Germinal center (tissue), 1 donor: ENCODE measurements at regions not wholly inside any gene's neighbourhood (a gene's known extent, or its start where the extent isn't known, plus 50 kb on each side); places are given as distances from the start of the nearest gene placed in this dataset.
"Not testable (repeated sequence)": the region's sequence is repeated elsewhere in the genome, so short reads cannot be mapped to it uniquely, and the experiment has no call there.

Experiments used
- DNase-seq: peaks from one replicate; pipeline ENCODE4 v3.0.0; 2012; ENCODE audit warnings: mixed read lengths, low spot score

DNA sequence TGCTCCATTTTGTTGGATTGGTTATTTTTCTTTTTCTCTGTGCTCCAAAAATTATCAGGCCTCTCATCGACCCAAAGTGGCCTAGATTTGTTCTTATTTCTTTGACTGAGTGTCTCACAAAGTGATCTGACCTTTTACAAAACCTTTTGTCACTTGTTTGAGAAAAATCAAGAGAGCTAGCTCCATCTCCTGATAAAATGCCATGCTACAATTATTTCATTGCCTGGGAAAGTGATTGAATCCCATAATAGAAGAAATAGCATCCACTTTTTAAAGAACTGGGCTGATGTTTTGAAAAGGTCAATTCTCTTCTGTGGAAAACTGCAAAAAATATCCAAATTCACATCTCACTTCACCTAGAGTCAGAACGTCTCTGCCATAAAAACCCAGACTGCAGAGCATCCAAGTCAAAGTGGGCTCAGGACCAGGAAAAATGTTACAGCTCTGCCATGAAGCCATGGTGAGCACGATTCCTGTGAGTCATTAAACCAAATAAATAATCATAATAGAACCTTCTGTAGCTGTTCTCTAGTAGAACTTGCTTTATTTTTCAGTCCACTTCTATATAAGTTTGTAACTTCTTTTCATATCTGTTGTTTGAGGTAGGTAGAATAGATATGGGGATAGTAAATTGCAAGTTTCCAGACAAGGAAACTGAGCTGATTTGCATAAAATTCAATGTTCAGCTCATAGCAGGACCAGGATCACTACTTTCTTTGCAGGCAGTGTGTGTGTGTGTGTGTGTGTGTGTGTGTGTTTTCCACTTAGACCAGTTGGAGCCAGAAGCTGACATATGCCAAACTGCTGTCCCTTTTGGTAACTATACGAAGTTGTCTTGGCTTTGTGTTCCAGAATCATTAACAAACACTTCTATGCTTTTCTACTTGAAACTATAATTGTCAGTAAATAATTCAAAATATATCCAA is 632.5 kb upstream of the ANKRD30A start:
- no peak for DNase-seq

DNA sequence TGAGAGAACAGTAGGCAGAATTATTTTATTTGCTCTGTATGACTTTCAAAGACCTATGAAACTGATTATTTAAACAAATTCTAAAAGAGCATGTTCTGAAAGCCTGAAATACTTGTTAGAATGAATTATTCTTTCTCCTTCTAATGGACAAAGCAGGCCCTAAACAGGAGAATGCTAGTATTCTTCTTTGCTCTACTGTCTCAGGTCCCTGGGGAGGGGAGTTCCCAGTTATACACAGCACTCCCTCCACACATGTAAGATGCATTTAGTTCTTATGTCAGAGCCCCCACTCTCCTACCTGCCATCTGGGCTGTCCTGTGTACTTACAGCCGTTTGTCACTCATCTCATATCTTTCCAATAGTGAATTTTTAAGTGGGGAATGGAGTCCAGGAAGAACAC is 633.5 kb upstream of the ANKRD30A start:
- no peak for DNase-seq

DNA sequence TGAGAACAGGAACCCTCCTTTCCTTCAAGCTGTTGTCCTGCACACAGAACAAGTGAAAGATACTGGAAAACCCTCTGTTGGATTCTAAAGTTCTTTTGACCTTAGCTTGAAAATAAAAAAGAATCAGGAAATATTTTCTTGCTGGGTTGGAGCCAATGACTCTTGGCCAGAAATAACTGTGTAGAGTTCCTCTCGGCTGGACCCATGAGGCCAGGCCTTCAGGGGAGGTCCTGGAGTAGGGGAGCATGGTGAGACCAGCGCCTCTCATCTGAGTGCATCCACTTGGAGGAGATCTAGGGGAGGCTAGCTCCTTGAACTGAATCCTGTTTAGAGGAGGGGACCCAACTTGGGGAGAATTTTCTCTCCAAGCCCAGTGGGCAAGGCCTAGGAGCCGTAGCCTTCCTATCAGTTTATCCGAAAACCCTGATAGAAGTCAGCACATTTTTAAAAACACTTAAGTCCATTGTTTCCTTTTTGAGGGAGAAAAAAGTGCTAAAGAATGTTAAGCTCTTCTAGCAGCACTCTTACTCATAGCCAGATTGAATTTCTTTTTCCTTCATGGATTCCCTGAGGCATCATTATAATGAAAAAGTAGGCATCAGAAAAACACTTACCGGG is 635.7 kb upstream of the ANKRD30A start:
- DNase-seq, result no peak

DNA sequence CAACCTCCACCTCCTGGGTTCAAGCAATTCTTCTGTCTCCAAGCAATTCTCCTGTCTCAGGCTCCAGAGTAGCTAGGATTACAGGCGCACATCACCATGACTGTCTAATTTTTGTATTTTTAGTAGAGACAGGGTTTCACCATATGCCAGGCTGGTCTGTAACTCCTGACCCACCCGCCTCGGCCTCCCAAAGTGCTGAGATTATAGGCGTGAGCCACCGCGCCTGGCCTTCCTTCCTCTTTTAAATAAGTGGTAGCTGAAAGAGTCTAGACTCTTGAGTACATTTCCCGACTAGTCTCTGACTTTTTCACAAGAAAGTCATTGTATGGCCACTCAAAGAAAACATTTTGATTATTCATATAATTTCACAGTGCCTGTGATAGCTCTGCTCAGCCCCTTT is 636.2 kb upstream of the ANKRD30A start:
- no peak for DNase-seq

DNA sequence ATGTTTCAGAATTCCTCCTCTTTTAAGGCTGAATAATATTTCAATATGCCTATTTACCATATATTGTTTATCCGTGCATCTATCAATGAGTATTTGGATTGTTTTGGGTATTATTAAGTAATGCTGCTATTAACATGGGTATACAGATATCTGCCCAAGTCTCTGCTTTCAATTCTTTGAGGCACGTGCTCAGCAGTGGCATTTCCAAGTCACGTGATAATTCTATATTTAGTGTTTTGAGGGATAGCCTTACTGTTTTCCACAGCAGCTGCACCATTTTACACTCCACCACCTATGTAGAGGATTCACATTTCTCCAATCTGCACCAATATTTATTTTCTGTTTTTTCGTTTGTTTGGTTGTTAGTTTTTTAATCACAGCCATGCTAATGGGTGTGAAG is 636.8 kb upstream of the ANKRD30A start:
- no peak for DNase-seq

DNA sequence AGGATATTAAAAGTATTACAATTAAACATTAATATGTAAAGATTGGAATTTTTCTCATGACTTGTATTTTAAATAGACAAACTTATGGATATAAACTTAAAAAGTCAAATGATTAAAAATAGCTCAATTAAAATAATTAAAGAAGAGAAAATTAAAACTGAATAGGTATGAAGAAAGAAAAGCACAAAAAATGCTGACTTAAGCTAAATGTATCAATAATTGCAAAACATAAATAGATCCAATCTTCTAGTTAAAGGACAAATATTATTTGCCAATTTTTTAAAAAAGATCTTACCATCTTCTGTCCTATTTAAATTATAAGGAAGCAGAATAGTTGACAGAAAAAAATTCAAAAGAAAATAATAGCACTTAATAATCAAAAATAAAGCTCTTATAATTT is 646.3 kb upstream of the ANKRD30A start:
- DNase-seq, result no peak

DNA sequence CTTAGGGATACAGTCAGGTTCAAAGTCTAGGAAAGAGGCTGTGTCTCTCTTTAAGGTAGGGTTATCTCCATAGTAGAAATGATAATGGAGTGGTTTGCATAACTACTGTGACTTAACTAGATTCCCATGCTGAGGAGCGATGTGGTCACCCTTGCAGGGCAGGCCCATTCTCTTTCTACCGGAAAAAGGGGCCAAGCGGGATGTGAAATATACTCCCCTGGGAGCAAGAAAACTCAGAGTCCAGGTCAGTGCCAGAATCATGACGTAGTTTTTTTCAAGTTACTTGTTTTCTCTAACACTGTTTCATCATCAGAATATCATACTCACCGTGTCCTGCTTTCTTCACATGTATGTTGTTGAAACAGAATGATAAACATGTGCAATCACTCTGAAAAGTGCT is 649.0 kb upstream of the ANKRD30A start:
- no peak for DNase-seq

DNA sequence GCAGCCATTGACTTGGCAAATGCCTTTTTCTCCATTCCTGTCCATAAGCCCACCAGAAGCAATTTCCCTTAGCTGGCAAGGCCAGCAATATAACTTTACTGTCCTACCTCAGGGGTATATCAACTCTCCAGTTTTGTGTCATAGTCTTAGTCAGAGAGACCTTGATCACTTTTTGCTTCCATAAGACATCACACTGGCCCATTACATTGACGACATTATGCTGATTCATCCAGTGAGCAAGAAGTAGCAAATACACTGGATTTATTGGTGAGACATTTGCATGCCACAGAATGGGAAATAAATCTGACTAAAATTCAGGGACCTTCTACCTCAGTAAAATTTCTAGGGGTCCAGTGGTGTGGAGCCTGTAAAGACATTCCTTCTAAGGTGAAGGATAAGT is 649.7 kb upstream of the ANKRD30A start:
- DNase-seq, result no peak

DNA sequence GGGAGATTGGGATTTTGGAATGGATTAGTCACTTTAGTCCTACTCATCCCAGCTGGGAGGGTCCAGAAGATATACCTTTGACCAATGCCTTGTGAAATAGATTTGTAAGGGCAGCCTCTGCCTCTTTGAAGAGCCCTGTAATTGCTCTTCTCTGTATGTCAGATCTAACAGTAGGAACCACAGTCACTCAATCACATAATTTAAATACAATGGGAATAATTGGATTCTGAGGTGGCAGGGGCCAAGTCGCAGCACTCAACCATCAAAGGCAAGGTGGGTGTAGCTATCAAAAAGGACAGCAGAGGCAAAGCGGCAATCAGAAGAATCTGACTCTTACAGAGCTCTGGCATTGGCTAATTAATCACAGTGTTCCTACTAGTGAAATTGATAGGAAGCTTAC is 650.9 kb upstream of the ANKRD30A start:
- DNase-seq, result no peak

DNA sequence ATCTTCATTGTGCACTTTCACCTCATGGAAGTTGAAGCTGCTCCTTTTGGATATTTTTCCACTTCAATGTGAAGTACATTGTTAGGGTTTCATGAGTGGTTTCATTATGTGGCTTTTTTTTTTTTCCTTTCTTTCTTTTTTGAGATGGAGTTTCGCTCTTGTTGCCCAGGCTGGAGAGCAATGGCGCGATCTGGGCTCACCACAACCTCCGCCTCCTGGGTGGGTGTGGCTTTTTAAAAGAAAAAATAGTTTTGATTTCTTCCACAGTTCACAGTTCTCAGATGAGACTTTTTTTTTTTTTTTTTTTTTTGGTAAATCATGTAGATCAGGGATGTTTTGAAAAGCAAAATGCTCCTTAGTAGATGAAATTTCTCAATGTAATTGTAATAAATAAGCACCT is 652.3 kb upstream of the ANKRD30A start:
- DNase-seq, result no peak

DNA sequence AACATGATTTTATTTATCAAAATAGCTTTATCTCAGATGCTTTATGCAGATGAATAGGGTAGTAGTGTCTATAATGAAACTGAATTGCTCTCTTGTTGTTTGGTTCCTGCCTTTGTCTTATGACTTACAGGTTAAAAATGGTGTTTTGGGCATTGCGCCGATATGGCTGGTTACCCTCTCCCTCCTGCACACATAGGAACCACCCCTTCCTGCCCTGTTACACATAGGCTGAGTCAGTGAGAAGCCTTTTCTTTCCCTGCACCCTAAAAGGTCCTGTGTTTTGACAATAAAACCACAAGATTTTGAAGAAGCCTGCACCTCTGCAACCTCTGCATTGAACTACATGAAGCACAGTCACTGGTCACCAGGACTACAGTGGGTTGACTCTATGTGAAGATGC is 655.8 kb upstream of the ANKRD30A start:
- DNase-seq, result no peak

DNA sequence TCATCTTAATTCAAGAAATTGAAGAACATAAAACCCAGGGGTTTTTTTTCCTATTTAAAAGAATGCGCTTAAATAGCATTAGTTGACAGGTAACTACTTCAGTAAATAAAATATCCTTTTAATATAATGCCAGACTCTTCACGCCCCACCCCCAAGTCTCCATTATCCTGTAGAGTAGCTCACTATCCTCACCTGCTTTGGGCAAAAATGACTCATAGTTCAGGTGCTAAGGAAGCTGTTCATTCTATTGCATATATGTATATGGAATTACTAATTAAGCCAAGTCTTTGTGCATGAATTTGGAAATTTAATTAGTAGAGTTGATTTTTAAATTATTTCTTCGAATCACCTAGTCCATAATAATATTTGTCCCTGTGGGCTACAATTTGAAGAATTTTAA is 656.8 kb upstream of the ANKRD30A start:
- DNase-seq, result no peak

DNA sequence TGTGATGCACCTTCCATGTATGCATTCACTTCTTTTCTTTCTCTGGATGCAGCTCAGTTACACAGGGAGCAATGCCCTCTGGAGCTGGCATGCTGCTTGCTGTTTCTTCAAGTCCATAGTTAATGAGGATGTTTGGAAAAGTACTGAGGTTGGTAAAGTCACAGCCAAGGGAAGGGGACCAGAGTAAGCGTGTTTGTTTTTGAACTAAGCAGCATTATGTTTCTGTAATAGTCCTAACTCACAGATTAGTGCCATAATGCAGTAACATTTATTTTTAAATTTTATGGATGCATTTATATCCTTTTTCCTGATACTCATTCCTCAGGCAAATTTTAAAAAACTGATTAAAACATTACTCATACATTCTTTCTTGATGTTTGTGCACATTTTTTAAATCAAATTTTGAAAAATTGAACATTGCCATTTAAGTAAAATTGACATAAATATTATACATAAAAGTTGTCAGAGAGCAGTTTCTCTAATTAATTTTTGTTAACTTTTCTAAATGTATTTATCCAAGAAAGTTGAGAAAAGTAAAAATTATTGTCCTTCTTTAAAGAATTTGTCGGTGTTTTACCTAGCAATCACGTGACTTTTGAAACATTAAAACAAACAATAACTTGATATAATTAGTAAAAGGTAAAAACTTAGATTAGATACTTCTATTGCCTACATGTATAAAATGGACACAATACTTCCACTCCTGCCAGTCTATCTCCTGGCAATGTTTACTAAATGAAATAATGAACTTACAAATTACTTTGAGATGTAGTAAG is 659.6 kb upstream of the ANKRD30A start:
- no peak for DNase-seq

DNA sequence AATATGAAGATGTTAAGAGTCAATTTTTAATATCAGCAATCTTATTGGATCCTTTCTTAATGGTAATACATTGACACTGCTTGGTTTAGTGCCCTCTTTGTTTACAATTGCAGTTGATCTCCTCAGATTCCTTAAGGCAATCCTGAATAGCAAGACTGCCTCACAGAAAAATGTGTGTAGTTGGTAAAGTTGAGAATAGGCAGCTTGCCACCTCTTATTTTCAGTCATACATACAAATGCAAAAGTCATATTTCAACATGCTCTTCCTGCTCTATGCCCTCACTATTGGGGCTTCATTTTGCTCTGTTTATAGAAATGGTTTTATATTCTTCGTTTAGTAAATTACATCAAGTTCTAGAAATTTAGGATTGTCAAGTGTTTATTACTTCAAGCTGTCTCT is 661.1 kb upstream of the ANKRD30A start:
- no peak for DNase-seq

DNA sequence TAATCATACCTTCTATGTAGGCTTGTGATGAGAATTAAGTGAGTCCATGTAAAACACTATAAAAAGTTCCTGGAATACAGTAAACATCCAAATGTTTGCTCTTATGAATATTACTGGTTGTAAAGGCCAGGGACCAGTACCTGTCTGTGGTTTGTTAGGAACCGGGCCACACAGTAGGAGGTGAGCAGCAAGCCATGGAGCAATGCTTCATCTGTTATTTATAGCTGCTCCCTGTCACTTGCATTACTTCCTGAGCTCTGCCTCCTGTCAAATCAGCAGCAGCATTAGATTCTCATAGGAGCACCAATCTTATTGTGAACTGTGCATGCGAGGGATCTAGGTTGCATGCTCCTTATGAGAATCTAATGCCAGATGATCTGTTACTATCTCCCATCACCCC is 662.0 kb upstream of the ANKRD30A start:
- DNase-seq, result no peak

DNA sequence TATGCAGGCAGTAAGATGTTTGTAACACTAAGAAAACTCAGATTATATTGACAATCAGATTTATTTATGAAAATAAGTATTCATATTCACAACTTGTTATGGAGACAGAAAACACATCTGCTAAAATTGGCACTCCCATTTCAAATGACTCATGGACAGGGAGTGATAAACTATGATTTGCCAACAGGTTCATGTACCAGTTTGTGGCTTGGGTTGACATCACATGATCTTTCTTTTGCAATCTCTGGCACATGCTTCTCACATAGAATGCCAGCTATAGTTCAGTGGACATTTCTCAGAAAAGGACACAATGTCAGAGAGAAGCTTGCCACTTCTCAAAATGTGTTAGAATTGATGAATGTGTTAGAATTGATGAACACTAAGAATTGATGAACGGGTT is 663.2 kb upstream of the ANKRD30A start:
- no peak for DNase-seq

DNA sequence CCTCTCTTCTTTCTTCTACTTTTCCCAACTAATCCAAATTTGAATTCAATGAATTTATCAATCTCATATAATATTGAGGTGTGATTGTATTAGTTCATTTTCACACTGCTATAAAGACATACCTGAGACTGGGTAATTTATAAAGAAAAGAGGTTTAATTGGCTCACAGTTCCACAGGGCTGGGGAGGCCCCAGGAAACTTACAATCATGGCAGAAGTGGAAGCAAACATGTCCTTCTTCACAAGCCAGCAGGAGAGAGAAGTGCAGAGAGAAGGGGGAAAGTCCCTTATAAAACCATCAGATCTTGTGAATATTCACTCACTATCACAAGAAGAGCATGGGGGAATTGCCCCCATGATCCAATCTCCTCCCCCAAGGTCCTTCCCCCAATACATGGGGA is 667.0 kb upstream of the ANKRD30A start:
- not testable (repeated sequence) for DNase-seq

DNA sequence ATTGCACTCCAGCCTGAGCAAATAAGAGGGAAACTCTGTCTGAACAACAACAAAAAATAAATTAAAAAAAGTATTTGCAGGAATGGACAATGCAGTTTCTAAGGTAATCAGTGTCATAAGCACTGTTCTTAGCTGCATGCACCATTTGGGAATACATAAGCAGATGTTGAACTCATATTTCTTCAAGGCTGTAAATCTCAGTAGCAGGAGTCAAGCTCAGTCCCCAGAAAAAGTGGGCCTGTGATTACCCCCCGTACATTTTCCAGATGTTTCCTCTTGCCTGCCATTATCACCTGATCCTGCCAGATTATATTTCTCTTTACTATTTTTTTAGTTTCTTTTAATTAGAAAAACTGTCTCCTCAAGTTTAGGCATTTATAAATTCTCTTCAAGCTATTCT is 667.6 kb upstream of the ANKRD30A start:
- DNase-seq, result no peak

DNA sequence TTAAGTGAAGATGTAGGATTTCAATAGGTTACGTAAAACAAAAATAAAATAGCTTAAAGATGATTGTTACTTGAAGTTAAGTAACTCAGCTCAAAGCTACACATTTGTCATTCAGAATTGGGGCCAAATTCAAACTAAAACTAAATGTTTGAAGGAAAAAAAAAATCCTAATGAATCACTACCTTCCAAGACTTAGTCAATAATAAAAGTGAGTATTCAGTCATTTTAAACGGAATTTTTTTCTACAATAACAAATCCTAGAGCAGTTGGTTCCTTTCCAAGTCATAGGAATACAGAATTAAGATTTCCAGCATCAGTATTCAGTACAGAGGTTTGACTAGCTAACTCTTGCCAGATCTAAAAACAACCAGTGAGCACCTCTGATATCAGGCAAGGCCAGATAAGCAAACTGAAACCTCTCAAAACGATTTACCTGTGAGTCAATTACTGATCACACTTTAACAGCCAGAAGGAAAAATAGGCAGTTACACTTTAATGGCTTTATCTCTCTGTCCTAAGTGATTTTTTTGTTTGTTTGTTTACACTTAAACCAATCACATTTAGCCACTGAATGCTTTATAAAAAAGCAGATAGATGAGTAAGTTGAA is 669.8 kb upstream of the ANKRD30A start:
- DNase-seq, result no peak

DNA sequence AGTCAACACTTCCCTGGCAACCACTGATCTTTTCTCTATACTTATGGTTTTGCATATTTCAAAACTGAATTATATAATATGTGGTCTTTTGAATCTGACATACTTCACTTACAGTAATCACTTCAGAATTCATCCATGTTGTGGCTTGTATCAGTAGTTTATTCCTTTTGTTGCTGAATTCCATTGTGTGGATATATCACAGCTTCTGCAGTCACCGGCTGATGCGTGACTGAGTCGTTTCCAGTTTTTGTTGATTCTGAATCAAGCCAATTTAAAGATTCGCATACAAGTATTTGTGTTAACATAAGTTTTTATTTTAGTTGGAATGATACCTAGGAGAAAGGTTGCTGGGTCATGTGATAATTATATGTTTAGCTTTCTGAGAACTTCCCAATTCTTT is 672.5 kb upstream of the ANKRD30A start:
- DNase-seq, result no peak

DNA sequence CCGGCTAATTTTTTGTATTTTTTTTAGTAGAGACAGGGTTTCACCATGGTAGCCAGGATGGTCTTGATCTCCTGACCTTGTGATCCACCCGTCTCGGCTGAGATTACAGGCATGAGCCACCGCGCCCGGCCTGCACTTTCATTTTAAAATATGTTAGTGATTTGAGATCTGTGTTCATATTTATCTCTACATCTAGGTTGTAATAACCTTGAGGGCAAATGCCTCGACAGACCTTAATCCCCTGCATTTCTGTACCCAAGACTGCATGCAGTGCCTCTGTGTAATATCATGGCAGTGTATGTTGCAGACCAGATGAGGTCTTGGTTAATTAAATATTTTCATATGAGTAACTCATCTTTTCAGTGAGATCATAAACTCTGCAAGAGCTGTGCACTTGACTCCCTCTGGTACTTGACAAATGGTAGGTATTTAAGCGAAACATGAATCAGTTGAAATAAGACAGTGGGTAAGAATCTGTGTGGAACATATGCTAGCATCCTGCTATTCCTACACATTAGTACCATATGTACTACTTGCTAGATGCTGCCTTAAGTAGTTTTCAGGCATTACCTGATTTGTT is 673.9 kb upstream of the ANKRD30A start:
- DNase-seq, result no peak

DNA sequence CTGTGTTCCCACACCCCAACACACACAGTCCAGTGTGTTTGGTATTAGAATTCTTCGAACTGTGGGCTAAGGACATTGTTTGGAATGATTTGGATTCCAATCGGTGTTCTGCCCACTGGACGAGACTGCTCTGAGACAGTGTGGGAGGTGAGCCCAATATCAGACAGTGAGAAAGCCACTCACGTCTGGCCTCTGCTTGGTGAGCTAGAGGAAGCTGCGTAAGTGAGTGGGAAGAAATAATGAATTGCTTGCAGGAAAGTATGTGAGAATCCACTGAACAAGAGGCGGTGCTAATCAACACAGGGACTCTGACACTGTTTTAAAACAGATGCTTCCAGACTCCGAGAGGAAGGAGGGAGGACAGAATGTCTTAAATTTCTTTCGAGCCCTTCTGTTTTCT is 675.0 kb upstream of the ANKRD30A start:
- no peak for DNase-seq
